VCaP (cell line): ENCODE measurements at regions not wholly inside any gene's neighbourhood (a gene's known extent, or its start where the extent isn't known, plus 50 kb on each side); places are given as distances from the start of the nearest gene placed in this dataset.
"Not testable (repeated sequence)": the region's sequence is repeated elsewhere in the genome, so short reads cannot be mapped to it uniquely, and the experiment has no call there.

Experiments
- H3K27ac ChIP-seq: fragments of 450-650 bp; 2 replicates; pipeline ENCODE4 v1.5.1; 2017
- CTCF ChIP-seq: fragments of 450-650 bp; conservative IDR thresholded peaks from 2 replicates; pipeline ENCODE4 v1.5.1; 2017; ENCODE audit warnings: mild to moderate bottlenecking, moderate library complexity

DNA sequence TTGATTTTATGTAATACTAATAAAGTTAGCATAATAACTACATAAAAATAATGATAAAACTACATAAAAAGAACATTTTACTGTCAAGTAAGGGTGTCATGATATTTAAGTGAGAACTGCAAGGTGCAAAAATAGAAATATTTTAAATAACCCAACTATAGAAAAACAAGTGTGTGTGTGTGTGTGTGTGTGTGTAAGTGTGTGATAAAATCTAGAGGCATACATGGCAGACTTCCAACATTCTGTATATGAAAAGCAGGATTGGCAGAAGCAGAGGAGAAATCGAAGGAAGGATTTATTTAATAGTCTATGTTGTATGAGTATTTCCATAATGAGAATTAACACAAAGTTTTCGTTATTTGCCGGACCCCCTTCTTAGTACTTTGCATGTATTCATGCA, 334.1 kb downstream of the KCNJ2 start:
- no peak for TF ChIP-seq CTCF
- H3K27ac ChIP-seq, result no peak overlapping the region

GRCh38 chr17:70510288-70510687, 341.0 kb downstream of the KCNJ2 start:
- no peak for TF ChIP-seq CTCF
- H3K27ac ChIP-seq, result no peak overlapping the region

- H3K27ac ChIP-seq, result no peak overlapping the region
- no peak for TF ChIP-seq CTCF
Observed at GRCh38 chr17:70517816-70518215, 348.5 kb downstream of the KCNJ2 start.

DNA sequence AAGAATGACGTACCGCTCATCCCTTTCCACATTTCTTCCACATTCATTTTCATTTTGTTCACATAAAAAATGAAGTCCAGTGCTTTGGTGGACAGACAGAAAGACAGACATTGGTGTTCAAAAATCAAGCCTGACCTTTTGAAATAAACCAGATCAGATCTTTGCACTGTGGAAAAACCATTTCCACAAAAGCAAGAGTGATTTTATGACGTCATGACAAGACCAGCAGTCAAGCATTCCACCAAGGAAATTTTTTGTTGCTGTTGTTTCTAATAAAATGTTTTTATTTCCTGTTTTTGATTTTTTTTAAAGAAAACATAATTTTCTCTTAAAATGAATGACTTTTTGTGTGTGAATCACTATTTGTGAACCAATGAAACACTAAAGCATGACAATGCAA, 350.0 kb downstream of the KCNJ2 start:
- H3K27ac ChIP-seq, result no peak overlapping the region
- TF ChIP-seq CTCF, result no peak

GRCh38 chr17:70520447-70520846, 351.1 kb downstream of the KCNJ2 start:
- TF ChIP-seq CTCF, result no peak
- no peak overlapping the region for H3K27ac ChIP-seq

- no peak for TF ChIP-seq CTCF
- H3K27ac ChIP-seq, result no peak overlapping the region
Observed at GRCh38 chr17:70520956-70521355, 351.6 kb downstream of the KCNJ2 start.

GRCh38 chr17:70521821-70522256, 352.5 kb downstream of the KCNJ2 start:
- H3K27ac ChIP-seq, result no peak overlapping the region
- TF ChIP-seq CTCF, result no peak

DNA sequence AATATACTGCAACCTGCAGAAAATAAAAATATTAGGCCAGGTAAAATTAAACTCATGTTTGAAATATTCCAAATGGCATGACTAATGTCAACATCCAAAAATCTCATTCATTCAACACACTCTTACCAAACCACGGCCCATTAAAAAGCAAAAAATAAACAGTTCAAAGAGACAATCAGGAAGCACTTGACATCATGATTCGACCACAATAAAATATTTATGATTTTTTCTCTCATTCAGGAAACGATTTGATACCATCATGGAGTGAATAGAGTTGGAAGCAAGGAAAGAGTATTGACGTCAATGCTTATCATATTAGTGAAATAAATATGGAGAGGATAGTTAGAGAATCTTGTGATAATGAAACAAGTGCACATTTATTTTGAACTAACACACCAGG, 354.1 kb downstream of the KCNJ2 start:
- TF ChIP-seq CTCF, result no peak

DNA sequence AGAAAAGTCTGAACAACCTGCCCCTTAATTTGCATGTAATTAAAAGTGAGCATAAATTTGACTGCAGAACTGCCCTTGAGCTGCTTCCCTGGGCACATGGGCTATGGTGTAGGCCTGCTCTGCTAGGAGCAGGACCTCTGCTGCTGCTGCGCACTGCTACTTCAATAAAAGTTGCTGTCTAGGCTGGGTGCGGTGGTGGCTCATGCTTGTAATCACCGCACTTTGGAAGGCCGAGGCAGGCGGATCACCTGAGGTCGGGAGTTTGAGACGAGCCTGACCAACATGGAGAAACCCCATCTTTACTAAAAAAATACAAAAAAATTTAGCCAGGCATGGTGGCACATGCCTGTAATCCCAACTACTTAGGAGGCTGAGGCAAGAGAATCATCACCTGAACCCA, 355.7 kb downstream of the KCNJ2 start:
- not testable (repeated sequence) for H3K27ac ChIP-seq

More for the DNA sequence above, 354.1 kb downstream of the KCNJ2 start:
- no peak overlapping the region for H3K27ac ChIP-seq
